MG63 (cell line): ENCODE measurements at regions not wholly inside any gene's neighbourhood (a gene's known extent, or its start where the extent isn't known, plus 50 kb on each side); places are given as distances from the start of the nearest gene placed in this dataset.

Source experiments
- DNase-seq: peaks from one replicate; pipeline ENCODE4 v3.0.0-alpha.2; 2020
- H3K27me3 ChIP-seq: fragments of 250-450 bp; sonication (Bioruptor Pico); 2 replicates; pipeline ENCODE4 v1.5.1; 2020; ENCODE audit warnings: mild to moderate bottlenecking, moderate library complexity
- H3K36me3 ChIP-seq: fragments of 250-450 bp; sonication (Bioruptor Pico); 2 replicates; pipeline ENCODE4 v1.5.1; 2020; ENCODE audit warnings: mild to moderate bottlenecking, moderate library complexity
- H3K4me3 ChIP-seq: fragments of 250-450 bp; sonication (Bioruptor Pico); 2 replicates; pipeline ENCODE4 v1.5.1; 2020; ENCODE audit warnings: mild to moderate bottlenecking, moderate library complexity
- H3K9me3 ChIP-seq: fragments of 250-450 bp; sonication (Bioruptor Pico); 2 replicates; pipeline ENCODE4 v1.5.1; 2020; ENCODE audit warnings: mild to moderate bottlenecking, moderate library complexity

DNA sequence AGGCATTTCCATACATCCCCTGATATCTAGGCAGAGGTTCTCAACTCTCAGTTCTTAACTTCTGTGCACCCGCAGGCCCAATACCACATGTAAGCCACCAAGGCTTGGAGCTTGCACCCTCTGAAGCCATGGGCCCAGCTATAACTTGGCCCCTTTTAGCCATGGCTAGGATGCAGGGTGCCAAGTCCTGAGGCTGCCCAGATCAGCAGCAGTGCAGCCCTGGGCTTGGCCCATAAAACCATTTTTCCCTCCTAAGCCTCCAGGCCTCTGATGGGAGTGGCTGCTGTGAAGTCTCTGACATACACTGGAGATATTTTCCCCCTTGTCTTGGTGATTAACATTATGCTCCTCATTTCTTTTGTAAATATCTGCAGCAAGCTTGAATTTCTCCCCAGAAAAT is 110.3 kb upstream of the CNTN1 start:
- Histone ChIP-seq H3K4me3 (no peak overlapping the region), H3K27me3 (no peaks in the 10 kb centered on the region), H3K36me3 (no peaks in the 10 kb centered on the region), H3K9me3 (no peaks in the 10 kb centered on the region)
- DNase-seq = no peak

DNA sequence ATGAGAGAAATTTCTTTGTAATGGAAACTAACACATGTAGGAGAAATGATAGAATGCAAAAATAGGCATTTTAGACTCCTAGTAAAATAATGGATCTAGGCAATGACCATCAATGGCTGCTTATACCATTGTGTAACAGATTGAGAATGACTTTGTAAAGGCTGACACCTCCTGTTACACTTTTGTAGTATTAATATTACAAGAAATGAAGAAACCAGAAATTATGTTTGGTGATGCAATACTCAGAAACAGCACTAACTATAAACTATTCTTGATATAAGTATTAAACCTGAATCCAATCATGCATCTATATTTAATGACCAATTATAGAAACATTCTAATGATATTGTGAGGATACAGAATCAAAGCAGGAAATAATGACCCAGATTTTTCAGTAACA is 108.5 kb upstream of the CNTN1 start:
- Histone ChIP-seq H3K27me3 (no peaks in the 10 kb centered on the region), H3K36me3 (no peaks in the 10 kb centered on the region), H3K9me3 (no peaks in the 10 kb centered on the region), H3K4me3 (no peak overlapping the region)
- no peak for DNase-seq

DNA sequence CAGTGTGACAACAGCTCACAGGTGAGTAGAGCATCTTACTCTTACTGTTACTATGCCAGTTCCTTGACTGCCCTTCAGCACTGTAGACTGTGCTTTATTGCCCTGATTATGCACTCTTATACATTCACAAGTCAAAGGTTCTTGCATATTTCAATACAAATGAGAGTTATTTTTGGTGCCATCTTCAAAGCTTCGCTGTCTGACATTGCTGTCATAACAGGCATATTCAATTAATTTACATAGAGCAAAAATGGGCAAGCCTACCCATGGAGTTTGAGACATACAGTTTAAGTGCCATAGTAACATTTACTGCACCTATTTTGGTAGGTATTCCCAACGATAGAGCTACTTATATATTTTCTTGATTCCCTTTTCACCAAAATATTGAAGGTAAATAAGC is 107.5 kb upstream of the CNTN1 start:
- no peaks in the 10 kb centered on the region for H3K36me3 ChIP-seq
- no peaks in the 10 kb centered on the region for H3K27me3 ChIP-seq
- H3K4me3 ChIP-seq = no peak overlapping the region
- no peaks in the 10 kb centered on the region for H3K9me3 ChIP-seq
- DNase-seq = no peak

DNA sequence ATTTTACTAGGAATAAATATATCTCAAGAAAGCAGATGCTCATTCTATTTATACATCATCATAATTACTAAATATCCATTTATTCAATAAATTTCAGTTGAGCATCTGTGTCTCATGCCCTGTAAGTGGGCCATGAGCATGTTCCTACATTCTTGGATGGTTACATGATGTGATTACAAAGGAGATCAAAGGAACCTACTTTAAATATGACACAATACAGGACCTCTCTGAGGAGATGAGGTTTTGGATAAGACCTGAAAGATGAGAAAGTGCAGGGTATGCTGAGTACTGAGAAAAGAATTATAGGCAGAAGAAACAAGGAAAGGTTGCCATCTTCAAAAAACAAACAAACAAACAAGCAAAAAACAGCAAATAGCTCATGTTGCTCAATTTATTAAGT is 105.4 kb upstream of the CNTN1 start:
- DNase-seq = no peak
- H3K4me3 ChIP-seq = no peak overlapping the region
- H3K36me3 ChIP-seq = no peaks in the 10 kb centered on the region
- no peaks in the 10 kb centered on the region for H3K9me3 ChIP-seq
- no peaks in the 10 kb centered on the region for H3K27me3 ChIP-seq

DNA sequence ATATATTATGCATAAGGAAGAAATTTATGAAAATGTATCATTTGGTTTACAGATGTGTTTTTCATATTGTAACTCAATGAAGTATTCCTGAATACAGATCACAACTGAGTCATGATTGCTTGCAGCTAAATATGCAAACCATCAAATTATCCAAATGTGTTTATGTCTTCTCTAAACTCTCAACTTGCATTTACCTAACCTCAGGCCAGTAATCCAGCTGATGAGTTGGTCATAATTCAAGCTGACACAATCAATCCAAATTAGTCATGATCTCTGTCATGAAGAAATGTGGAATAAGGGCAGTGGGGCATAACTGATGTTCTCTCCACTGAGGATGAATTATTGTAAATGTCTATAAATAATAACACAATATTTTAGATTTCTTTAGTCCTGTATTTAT is 104.8 kb upstream of the CNTN1 start:
- Histone ChIP-seq H3K27me3 (no peaks in the 10 kb centered on the region), H3K4me3 (no peak overlapping the region), H3K9me3 (no peaks in the 10 kb centered on the region), H3K36me3 (no peaks in the 10 kb centered on the region)
- no peak for DNase-seq

DNA sequence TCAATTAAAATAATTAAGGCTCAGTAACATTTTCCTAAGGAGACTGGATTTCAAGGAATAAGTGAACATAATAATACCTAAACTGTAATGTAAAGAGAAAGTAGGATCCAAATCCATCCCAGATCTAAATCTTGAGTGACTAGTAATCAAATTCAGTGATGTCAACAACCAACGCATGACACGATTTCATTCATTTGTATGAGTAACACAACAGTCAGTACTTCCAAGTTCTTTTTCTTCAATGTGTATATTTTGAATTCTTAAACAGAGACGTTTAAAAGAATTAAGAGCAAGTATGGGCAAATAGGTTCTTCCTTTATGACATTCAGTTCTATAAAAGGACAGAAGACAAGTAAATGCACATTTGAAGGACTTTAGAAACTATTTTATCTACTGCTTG is 104.3 kb upstream of the CNTN1 start:
- no peak for DNase-seq
- Histone ChIP-seq H3K9me3 (no peaks in the 10 kb centered on the region), H3K4me3 (no peak overlapping the region), H3K27me3 (no peaks in the 10 kb centered on the region), H3K36me3 (no peaks in the 10 kb centered on the region)

DNA sequence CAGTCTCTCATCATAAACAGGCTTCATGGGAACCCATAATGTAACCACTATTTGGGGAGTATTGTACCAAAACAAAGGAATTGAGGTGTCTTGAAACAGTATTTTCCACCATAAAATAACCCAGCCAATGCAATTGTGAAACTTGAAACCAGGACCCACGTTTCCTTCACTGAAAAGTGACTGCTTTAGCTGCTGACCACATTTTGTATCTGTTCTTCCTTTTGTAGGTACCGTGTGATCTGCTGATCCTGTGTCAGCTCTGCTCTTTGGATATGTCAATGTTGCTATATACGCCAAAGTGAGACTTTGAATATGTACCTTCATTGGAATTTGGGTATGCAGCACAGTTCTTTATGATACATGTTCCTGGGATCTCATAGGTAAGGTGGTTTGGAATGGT is 95.1 kb upstream of the CNTN1 start:
- no peak for DNase-seq
- H3K36me3 ChIP-seq = no peaks in the 10 kb centered on the region
- no peak overlapping the region for H3K4me3 ChIP-seq

DNA sequence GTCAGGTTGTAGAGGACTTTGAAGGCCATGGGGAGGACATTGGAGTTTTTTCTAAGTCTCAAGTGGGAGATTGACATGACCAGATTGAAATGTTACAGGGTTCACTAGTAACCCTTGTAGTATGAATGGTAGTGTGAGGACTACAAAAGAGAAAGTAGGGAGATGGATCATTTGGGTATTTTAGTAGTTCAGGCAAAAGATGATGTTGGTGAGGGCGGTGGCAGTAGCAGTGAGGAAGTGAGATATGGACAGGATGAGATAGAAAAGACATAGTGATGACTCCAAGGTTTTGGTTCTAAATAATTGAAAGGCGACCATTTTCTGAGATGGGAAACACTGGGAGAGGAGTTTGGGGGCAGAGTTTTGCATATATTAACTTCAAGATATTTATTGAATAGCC is 94.2 kb upstream of the CNTN1 start:
- H3K27me3 ChIP-seq = no peaks in the 10 kb centered on the region
- H3K9me3 ChIP-seq = no peaks in the 10 kb centered on the region
- H3K36me3 ChIP-seq = no peaks in the 10 kb centered on the region
- no peak for DNase-seq
- H3K4me3 ChIP-seq = no peak overlapping the region

More for the DNA sequence above, 95.1 kb upstream of the CNTN1 start:
- Histone ChIP-seq H3K9me3 (no peaks in the 10 kb centered on the region), H3K27me3 (no peaks in the 10 kb centered on the region)

DNA sequence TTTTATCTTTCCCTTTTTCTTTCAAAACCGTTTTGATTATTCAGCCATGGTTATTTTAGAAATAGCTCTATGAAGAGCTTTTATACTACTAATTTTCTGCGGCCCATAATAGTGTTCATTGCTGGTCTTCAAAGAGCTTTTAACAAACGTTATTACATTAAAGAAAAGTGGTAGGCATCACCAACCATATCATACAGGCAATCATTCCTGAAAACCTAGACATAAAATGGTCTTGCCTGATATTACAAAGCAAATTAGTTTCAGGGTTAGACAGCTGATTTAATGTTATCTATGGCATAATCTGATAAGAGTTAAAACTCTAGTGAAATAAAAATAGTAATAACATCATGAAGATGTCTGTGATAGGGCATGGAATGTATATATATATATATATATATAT is 89.7 kb upstream of the CNTN1 start:
- no peaks in the 10 kb centered on the region for H3K9me3 ChIP-seq
- H3K36me3 ChIP-seq = no peaks in the 10 kb centered on the region
- H3K27me3 ChIP-seq = no peaks in the 10 kb centered on the region
- DNase-seq = no peak
- no peak overlapping the region for H3K4me3 ChIP-seq

DNA sequence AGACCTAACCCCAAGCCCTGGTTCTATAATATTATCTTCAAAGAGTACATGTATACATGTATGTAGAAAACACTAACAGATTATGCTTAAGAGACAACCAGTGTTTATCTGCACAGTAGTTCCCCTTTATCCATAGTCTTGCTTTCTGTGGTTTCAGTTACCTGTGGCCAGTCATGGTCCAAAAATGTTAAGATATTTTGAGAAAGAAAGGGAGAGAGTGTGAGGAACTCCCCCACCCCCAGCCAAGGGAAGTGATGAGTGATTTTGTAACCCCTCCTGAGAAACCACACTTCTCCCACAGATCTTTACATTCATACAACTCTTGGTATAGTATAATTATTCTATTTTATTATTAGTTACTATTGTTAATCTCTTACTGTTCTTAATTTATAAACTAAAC is 77.3 kb upstream of the CNTN1 start:
- Histone ChIP-seq H3K36me3 (no peaks in the 10 kb centered on the region), H3K27me3 (no peaks in the 10 kb centered on the region), H3K4me3 (no peak overlapping the region), H3K9me3 (no peaks in the 10 kb centered on the region)
- no peak for DNase-seq

DNA sequence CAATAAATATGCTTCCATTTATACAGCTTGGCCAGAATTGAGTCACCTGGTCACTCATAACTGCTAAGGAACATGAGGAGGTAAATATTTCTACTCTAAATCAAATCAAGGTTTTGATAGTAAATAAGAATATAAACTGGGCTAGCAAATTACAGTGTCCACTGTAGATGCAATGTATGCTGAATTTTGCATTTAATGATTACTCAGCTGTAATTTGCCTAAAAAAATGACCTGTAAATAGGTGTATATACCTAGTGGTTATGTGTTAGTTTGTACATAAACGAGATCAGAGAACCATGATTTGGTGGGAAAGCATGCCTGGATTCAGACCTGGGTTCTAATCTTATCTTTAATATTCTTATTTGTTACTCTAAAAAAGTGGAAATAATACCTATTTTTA is 76.6 kb upstream of the CNTN1 start:
- DNase-seq = no peak
- Histone ChIP-seq H3K4me3 (no peak overlapping the region), H3K27me3 (no peaks in the 10 kb centered on the region), H3K36me3 (no peaks in the 10 kb centered on the region), H3K9me3 (no peaks in the 10 kb centered on the region)

DNA sequence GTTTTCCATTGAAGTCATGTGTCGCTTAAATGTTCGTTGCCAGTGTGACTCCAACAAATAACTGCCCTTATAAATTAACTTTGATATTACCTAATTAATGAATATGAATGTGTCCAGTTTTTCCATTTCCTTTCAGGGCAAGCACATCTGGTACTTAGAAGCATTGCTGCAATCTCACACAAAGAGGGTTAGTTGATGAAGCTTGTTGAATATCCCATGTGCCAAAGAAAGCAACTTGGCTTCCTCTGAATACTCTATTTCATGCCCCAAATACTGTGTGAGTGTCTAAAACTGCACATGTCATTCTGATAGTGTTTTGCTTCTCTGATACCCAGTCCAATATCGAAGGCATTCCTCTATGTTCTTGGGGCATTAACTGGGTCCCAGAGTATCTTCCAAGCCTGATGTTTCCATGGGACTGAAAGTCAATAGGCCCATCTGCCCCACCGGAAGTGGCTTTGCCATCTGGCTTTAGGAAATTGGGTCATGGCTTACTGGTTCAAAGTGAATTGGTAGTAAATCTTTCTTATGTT is 75.8 kb upstream of the CNTN1 start:
- no peaks in the 10 kb centered on the region for H3K36me3 ChIP-seq
- no peak overlapping the region for H3K4me3 ChIP-seq
- H3K27me3 ChIP-seq = no peaks in the 10 kb centered on the region
- H3K9me3 ChIP-seq = no peaks in the 10 kb centered on the region
- DNase-seq = no peak

DNA sequence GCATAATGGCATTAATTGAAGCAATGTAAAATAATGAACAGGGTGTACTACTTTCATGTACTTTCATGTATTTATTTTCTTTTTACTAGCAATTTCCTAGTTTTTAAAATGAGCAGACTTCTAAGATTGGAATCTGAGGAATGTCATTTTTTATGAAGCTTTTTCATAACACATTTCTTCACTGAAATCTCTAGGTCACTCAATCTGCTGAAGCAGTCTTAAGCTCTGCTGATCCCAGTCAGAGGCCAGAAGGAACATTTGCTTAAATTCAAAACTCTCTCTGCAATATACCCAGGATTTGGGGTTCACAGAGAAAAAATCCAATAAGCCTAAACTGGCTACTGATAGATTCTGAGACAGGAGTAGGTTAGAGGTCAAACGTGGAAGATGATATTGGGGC is 73.6 kb upstream of the CNTN1 start:
- DNase-seq = no peak

DNA sequence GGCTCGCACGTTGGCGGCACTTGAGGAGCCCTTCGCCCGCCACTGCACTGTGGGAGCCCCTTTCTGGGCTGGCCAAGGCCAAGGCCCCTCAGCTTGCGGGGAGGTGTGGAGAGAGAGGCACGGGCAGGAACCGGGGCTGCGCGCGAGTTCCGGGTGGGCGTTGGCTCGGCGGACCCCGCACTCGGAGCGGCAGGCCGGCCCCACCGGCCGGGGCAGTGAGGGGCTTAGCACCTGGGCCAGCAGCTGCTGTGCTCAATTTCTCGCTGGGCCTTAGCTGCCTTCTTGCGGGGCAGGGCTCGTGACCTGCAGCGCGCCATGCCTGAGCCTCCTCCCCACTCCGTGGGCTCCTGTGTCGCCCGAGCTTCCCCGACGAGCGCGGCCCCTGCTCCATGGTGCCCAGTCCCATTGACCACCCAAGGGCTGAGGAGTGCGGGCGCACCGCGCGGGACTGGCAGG is 71.6 kb upstream of the CNTN1 start:
- no peak for DNase-seq
- Histone ChIP-seq H3K4me3 (no peak overlapping the region), H3K9me3 (no peaks in the 10 kb centered on the region), H3K36me3 (no peaks in the 10 kb centered on the region), H3K27me3 (no peaks in the 10 kb centered on the region)

More for the DNA sequence above, 73.6 kb upstream of the CNTN1 start:
- Histone ChIP-seq H3K9me3 (no peaks in the 10 kb centered on the region), H3K4me3 (no peak overlapping the region), H3K27me3 (no peaks in the 10 kb centered on the region), H3K36me3 (no peaks in the 10 kb centered on the region)

DNA sequence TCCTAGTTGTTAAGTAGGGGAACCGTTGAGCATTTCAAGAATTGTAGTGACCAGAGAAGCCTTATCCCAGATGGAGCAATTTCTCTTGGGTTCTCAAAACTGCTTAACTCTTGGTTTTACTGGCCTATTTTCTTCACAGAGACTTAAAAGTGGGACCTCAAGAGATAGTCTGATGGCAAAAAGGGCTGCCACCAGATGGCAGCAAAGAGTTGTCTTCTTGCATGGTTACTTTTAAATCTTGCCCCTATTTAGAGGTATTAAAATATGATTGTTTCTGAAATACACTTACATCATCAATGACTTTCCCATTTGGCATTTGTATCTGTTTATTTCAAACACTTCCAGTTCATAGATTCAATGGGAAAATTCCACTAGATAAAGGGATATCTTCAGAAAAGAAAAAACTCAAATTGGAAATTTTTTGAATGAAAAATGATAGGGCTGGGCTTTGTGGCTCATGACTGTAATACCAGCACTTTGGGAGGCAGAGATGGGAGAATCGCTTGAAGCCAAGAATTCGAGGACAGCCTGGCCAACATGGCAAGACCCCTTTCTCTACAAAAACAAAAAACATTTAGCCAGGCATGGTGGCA is 69.9 kb upstream of the CNTN1 start:
- H3K9me3 ChIP-seq = no peaks in the 10 kb centered on the region
- DNase-seq = peak; percentile 20
- no peaks in the 10 kb centered on the region for H3K36me3 ChIP-seq
- no peak overlapping the region for H3K4me3 ChIP-seq
- no peaks in the 10 kb centered on the region for H3K27me3 ChIP-seq

DNA sequence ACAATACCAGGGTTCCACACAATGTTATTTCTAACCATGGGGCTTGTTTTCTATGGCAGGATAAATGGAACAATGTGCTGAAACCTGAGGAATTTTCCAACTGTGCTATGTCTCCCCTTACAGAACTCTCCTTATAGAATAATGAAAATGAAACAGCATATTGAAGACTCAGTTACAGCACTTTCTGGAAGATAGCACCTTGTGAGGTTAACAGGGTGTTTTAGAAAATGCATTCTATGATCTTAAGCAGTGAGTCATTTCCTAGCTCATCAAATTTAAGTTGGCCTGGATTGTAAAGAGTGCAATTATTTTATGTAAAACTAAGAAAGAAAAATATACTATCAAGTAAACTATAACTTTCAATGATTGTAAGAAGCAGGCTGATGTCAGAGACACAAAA is 60.1 kb upstream of the CNTN1 start:
- Histone ChIP-seq H3K4me3 (no peak overlapping the region), H3K27me3 (no peaks in the 10 kb centered on the region)
- no peak for DNase-seq

DNA sequence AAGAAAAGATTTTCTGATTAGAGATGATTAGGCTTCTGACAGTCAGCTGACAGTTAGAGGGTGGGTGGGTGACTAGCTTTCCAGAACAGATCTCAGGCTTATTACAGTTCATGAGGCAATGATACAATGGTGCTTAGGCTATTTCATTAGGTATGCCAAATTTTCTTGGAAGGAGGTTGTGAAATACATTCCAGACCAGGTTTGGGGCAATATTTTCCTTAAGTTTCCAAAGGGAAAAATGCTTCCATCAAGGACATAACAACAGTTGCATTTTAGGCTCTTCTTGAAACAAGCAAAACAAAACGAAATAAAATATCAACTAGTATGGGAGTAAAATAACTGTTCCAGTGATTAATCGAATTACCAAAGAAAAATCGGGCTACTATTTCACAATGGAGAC is 59.3 kb upstream of the CNTN1 start:
- DNase-seq = no peak
- Histone ChIP-seq H3K4me3 (no peak overlapping the region), H3K9me3 (no peaks in the 10 kb centered on the region), H3K27me3 (no peaks in the 10 kb centered on the region), H3K36me3 (no peaks in the 10 kb centered on the region)

More for the DNA sequence above, 60.1 kb upstream of the CNTN1 start:
- H3K9me3 ChIP-seq = no peaks in the 10 kb centered on the region
- H3K36me3 ChIP-seq = no peaks in the 10 kb centered on the region

DNA sequence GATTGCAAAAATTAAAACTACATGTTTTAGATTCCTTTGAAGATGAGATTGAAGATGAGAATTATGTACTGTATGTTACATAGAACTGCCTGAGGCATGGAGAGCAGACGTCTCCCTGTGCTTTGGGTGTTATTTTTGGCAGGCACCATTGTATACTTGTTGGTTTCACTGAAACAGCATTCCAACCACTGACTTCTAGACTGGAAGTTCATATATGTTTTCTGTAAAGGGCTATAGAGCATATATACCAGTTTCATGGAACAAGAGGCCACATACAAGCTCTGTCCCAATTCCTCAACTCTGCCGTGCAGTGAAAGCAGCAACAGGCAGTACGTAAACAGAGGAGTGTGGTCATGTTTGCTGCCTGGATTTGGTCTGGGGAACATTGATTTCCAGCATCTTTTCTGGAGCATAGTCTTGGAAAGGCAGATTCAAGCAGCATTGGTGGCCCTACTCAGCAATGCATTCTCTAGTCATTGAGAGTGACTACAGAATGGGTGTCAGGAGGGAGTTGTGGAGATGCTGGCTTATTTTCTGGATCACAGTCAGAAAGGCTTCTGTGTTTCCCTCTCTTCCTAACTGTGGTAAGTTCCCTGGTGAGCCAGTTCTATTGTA is 57.6 kb upstream of the CNTN1 start:
- DNase-seq = no peak
- Histone ChIP-seq H3K36me3 (no peaks in the 10 kb centered on the region), H3K27me3 (no peaks in the 10 kb centered on the region), H3K9me3 (no peaks in the 10 kb centered on the region), H3K4me3 (no peak overlapping the region)
